ENCODE measurements at regions not wholly inside any gene's neighbourhood (a gene's known extent, or its start where the extent isn't known, plus 50 kb on each side); places are given as distances from the start of the nearest gene placed in this dataset.
"Not testable (repeated sequence)": the region's sequence is repeated elsewhere in the genome, so short reads cannot be mapped to it uniquely, and the experiment has no call there.

DNA sequence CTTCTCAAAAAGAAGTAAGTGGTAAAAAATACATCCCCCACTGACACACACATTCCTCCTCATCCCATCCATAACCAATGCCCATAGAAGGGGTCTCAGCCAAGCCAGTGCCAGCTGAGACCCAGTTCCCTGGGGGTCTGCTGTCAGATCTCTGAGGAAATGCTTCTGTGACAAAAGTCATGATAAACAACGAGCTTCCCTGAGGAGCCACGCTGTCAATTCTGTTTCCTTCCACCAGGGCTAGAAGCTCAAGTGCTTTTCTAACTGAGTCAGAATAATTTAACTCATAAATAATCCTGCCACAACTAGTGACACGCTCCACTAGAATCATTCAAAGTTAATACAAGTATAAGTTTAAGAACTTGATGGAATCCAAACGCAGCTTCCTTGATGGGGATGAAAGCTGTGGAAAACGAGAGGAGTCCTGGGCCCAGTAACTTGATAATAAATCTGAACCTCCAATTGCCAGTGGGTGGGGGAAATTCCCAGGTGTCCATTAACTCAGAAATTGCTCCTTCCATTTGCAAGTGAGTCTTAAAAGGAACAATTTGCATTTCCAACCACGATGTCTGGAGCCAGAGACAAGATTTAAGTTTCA, 348.7 kb upstream of the LMCD1 start:
- DNase-seq: no peak

DNA sequence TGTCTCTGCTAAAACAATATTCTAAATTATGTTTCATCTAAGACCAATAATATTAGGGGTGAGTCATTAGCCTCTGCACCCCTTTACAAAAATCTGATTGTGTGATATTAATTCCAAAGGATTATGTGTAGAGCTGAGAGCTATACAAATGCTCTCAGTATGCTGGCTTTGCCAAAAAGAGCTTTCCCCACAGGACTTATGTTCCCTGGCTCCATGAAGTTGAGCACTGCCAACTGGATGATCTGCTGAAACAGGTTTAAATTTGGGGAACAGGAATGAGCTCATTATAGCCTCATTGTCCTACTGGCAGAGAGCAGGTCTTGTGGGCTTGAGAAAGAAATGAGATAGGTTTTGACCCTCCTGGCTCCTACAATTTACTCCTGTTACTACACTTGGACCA, 347.8 kb upstream of the LMCD1 start:
- DNase-seq: no peak

DNA sequence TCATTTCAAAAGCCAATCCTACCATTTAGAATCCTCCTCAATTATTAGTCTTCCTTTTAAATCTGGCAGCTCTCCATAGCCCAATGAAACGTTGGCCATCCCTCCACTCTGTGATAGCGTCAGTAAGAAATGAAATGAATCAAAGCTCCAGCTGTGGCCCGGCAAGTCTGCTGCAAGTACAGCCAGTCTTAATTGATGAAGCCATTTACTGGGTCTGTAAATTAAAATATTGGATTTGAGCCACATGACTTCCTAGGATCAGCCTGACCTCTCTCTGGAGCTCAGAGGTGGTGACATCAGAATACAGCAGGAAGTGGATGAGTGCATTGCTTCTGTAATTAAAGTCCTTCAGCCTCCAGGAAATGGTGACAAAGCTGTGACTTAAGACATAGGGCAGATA, 347.0 kb upstream of the LMCD1 start:
- DNase-seq: no peak

DNA sequence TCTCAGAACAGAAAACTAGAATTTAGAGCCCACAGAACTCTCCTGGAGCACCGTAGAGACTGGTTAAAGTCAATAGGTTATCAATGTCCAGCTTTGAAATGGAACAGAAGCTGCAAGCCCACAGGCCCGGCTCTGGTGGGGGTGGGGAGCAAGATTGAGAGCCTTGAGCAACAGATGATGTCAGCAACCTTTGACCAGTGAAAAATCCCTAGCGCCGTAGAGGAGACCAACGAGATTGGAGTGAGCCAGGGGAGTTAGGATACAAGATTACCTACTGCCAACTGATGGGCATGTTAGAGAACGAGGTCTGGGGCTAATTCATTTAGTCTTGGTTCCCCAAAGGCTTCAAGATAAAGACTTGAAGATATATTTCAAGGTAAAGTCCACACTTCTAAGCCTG, 345.5 kb upstream of the LMCD1 start:
- DNase-seq: no peak

DNA sequence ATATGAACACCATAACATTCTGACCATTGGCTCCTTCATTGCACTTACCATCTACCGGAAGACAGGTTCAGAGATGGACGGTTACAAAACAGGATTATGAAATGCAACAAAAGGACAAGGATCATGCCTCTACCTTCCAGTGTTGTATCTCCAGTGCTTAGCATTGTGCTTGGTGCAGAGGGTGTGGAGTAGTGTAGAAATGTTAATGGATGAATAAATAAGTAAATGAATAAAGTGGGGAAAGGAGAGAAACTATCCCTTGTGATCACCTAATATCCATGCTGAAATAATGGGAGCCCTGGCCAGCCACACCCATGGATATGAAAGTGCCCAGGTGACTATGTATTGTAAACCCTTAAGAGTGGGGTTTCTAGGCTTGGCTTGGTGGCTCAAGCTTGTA, 344.8 kb upstream of the LMCD1 start:
- DNase-seq: no peak

DNA sequence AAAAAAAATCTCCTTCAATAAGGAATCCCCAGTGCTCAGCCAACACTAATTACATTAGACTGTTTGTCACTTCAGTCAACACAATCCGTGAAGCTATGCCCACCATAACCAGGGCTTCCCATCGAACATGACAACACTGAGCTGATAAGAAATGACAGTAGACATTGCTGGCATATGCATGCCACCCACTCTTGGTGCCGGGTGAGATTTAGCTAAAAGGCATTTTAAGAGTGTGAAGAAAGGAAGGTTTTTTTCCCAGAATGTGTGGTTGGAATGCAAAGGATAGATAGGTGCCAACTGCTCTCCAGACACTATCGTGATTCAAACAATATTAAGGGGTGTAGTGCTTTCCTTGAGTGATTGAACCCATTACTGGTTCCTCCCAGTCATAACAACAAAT, 344.0 kb upstream of the LMCD1 start:
- no peak for DNase-seq

DNA sequence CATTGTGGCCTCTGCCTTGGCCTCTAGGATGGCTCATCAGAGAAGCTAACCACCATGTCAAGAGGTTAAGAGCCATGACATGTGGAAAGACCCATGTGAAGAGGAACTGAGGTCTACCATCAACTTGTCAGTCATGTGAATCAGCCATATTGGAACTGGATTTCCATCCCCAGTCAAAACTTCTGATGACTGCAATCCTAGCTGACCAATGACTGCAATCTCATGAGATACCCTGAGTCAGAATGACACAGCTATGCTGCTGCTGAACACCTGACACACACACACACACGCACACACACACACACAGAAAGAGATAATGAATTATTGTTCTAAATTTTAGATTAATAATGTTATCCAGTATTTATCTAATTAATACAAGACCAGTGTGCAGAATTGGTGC, 337.5 kb upstream of the LMCD1 start:
- DNase-seq: no peak

DNA sequence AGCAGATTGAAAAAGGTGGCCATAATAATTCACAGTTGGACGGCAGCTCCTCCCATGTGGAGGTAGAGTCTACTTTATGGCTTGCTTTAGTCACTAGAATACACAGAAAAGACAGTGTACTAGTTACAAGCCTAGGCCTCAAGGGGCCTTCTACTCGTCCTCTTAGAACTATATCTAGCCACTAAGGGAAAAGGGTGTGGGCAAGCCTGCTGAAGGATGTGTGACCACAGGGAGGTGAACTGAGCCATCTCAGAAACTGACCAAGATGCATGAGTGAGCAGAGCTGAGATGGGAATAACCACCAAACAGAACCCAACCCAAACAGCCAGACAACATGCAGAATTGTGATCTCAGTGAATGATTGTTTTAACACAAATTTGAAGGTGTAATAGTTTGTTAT, 335.6 kb upstream of the LMCD1 start:
- no peak for DNase-seq

DNA sequence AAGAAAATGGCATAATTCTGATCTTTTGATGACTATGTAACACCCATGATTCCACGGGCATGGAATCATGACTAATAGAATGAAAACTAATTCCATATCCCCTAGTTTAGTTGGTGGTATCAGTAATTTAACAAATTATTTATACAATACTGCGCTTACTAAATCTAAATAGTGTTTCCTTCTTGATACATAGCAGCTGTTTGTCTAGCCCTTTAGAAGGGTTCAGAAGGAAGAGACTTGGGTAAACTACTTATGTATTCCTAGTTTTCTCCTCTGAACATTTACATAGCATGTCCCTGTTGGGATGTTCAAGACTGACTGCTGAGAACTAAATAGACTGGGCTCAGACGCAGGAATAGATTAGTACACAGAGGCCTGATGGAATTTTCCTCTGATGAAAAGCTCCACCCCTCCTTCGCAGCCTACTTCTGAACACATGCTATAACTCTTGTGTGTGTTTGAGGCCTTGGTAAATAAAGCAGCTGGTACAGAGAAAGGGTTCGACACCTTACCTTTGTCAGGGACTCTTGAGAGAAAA, 330.6 kb upstream of the LMCD1 start:
- no peak for DNase-seq

DNA sequence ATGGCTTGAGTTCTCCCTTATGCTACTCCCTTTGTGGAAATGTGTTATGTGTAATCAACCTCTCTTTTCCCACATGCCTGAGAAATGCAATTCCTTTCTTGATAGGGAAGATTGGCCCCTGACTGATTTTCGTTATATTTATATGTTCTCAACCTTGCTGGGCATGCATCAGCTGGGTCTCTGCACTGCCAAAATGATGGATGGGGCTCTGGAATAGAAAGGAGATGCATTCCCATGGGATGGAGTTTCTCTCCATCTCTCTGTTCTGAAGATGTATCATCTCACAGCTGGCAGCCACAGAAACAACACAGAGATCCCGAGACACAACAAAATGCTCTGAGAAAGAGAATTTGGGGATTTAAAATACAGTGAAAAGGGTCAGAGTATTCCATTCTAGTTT, 327.7 kb upstream of the LMCD1 start:
- DNase-seq: no peak

DNA sequence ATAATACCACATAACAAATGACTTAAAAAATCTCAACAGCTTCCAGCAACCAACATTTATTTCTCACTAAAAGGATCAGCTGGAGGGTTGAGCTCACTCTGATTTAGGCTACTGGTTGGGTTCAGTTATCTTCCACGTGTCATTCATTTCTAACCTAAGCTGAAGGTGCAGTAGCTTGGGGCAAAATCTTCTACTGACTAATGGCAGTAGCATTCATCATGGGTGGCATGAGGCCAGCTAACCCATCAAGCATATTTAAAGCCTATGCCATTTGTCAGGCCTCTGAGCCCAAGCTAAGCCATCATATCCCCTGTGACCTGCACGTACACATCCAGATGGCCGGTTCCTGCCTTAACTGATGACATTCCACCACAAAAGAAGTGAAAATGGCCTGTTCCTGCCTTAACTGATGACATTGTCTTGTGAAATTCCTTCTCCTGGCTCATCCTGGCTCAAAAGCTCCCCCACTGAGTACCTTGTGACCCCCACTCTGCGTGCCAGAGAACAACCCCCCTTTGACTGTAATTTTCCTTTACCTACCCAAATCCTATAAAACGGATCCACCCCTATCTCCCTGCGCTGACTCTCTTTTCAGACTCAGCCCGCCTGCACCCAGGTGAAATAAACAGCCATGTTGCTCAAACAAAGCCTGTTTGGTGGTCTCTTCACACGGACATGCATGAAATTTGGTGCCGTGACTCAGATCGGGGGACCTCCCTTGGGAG, 324.7 kb upstream of the LMCD1 start:
- DNase-seq: not testable (repeated sequence)

DNA sequence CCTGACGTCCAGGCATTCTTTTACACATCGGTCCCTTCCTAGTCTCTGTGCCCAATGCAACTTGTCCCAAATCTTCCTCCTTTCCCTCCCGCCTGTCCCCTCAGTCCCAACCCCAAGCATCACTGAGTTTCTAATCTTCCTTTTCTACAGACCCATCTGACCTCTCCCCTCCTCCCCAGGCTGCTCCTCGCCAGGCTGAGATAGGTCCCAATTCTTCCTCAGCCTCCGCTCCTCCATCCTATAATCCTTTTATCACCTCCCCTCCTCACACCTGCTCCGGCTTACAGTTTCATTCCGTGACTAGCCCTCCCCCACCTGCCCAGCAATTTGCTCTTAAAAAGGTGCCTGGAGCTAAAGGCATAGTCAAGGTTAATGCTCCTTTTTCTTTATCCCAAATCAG, 323.1 kb upstream of the LMCD1 start:
- DNase-seq: not testable (repeated sequence)

DNA sequence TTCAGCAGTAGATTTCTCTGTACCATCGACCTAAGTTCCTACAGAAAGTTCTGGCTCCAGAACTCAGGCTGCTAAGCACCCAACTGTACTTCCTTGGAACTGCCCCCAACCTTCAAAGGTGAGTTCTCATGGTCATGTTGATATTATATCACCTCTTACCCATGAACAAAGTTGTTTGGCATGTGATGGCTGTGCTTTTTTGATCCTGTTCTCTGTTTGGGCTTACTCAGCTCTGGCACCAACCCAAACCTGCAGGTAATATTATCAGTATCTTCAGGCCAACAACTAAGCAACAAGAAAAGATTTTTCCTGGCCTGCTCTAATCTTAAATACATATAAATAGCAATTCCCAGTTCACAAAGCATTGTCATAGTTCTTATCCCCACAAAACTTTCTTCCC, 318.7 kb upstream of the LMCD1 start:
- DNase-seq: no peak

DNA sequence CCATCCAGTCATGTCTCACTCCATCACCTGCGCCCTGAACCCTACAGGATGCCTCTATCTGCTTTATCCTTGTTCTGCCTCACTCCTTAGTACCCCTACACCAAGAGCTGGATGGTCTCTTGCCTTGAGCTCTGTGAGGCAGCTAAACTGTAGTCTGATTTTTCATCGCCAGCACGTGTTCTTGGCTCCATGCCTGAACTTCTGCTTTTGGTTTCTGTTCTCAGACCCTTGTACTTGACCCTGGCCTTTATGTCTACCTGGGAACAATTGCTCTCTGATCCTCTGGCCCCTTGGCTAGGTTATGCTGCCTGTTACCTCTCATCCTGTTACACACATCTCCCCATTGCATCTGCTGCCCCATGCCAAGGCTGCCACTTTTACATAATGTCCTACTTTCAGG, 318.0 kb upstream of the LMCD1 start:
- DNase-seq: no peak

DNA sequence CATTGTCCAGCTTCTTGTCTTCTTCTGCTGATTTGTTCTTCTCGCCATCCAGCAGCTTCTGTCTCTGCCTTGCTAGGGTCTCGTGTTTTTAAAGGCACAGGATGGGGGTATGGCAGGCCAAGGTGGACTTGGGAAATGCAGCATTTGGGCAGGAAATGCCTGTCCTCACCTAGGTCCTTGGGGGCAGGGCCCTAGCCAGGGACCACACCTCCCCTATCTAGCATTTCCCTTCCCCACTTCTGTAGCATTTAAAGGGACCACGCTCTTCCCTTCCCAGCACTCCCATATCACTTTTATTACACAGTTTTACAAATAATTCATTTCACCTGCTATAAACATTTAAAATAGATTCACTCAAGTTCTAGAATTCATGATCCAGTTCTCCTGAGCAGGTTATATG, 315.4 kb upstream of the LMCD1 start:
- no peak for DNase-seq

DNA sequence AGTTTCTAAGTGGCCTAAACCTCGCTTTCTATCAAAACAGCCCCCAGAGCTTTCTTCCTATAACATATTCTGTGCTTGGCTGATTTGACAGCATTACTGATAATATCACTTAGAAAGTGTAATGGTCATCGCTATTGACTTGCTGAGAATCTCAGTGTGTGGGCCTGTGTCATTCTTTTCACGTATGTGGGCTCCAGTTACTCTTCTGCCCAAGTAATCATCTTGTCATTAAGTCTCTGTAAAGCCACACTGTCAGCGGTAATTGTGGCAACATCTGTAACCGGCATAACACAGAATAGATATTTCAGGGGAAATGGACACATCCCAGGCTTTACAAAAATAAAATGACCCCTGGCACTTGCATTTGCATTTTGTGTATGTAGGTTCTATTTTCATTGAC, 313.6 kb upstream of the LMCD1 start:
- DNase-seq: no peak

DNA sequence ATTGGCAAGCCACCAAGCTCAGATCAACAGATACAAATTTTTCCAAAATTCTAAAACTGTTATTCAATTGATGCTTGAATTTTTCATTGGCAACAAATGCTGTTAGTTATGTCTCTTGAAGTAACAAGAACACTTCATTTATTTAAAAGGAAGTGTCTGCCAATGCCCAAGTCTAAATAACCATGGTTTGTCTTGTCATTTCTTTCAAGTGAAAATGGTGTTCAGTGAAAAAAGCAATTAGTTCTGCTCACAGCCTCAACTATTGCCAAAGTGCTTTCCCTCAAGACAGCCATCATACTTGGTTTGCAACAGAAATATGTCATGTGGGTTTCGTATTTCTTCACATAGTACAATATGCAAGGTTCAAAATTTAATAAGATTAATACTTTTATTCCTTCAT, 312.6 kb upstream of the LMCD1 start:
- no peak for DNase-seq

DNA sequence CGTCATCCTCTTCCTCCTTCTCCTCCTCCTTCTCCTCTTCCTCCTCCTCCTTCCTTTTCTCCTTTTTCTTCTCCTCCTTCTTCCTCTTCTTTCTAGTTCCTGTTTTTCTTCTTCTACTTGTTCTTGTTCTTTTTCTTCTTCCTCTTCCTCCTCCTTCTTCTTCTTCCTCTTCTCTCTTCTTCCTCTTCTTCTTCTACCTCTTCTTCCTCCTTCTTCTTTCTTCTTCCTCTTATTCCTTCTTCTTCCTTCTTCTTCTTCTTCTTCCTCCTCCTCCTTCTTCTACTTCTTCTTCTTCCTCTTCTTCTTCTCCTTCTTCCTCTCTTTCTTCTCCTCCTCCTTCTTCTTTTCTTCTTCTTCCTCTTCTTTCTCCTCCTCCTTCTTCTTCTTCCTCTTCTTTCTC, 310.2 kb upstream of the LMCD1 start:
- no peak for DNase-seq

DNA sequence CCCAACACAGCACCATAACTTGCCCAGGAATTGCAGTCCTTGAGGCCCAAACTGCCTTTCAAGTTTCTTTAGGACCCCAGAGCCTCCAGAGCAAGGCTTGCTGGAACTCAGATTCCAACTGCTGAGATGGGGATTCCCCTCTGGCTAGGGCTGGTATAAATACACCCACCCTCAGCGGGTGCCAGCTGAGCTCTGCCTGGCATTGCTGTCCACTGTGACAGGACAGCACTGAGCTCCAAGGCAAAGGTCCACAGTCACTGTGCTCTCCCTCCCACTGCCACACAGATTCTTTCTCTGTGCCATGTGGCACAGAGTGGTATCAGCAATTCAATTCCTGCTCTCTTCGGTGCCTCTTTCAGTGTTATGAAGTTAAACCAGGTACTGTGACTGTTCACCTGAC, 304.2 kb upstream of the LMCD1 start:
- DNase-seq: no peak

DNA sequence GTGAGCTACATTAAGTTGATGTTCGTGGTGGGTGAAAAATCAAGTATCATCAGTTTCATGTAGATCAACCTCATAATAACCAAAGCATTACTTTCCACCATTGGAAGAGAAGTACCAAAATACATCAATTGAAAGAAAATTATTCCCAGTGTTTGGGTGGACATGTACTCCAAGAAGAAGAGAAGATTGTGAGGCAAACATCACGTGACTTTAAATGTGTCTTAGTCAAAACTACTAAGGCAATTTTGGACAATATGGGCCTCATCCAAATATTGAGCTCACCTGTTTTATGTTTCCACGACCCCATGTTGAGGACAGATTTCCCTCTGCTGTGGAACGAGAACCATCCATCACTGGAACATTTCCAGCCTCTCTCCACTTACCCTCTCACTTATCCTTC, 303.0 kb upstream of the LMCD1 start:
- DNase-seq: no peak

DNA sequence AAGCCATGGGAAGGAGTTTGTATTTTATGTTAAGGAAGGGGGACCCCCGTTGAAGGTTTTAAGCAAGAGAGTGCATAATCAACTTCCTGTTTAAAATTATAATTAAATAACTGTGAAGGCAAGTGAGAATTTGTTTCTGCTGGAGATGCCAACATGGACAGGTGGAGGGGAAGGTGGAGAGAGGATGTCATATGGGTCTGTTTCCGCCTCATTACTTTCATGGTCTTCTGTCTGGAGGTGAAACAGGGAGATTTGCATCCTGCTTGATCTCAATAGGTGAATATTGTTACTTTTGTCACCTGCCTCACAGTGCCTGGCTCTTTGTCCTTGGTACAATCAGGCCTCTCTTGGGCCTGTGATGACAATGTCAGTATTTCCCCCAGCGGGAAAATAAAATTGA, 300.6 kb upstream of the LMCD1 start:
- DNase-seq: no peak

DNA sequence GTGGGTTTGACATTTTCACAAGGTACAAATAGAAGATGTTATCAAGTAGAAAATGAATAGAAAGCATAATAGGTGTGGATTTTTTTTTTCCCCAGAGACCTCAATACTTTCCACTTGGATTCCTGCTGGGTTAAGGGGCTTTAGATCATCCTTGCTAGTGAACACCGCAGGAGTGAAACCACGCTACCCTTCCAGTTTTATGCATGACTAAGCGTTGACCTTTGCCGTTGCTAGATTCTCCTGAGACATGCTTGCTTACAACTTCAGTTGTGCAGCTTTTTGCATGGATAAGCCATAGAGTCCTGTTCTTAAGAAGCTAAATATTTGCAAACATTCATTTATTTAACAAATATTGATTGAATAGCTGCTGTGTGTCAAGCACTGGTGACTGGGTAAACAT, 299.7 kb upstream of the LMCD1 start:
- no peak for DNase-seq

DNA sequence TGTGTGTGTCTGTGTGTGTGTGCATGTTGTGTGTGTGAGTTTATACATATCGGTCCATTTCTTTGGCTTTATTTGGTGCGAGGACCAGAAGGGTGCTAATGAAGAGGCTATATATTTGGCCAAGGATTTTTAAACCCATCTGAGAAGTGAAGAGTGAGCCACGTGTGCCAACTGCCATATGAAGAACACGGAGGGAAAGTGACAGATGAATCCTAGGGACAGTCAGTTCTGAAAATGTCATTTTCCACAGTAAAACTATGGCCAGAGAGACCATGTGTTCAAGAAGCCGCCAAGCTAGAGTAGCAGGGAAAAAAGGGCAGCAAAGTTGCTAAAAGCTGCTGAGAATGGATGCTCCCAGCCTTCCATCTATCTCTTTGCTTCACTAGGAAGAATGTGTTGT, 297.3 kb upstream of the LMCD1 start:
- no peak for DNase-seq

DNA sequence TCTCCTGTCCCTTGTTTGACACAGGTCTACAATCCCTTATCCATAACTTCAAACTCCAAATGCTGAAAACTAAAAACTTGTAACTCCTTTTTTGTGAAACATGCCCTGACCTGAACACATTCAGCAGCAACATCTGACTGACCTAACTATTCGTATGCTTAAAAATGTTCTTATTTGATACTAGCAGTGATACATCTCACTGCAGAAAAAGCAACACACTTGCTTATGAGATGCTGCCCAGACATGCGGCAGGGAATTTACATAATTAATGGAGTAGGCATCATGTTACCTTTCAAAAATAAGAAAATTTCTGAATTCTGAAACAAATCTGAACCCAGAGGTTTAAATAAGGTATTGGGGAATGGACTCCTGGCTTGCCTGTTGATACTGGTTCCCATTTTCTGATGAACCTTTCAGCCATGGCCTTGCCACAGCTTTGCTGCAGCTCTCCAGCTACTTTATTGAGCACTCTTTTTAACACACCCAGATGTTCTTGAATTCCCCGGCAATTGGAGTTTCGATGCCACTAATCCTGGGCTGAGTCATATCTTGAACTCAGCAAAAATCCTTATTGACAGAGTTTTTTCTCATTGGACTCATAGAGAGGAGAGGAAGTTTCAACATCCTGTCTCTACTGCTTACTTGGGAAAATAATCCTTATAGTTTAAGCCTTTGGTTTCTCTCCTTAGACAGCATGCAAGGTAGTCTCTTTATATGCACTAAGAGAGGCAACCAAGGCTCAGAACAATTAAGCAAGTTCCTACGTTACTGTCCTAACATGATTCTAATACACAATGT, 296.6 kb upstream of the LMCD1 start:
- no peak for DNase-seq

Measured in CD4-positive, alpha-beta T cell treated with Interleukin-15 for 1 hour (primary cell).